OCI-LY1 (cell line): ENCODE measurements at regions not wholly inside any gene's neighbourhood (a gene's known extent, or its start where the extent isn't known, plus 50 kb on each side); places are given as distances from the start of the nearest gene placed in this dataset.

Experiments used
- CTCF ChIP-seq: fragments of 200-600 bp; sonication (generic), shearing (Covaris generic); IDR thresholded peaks from 2 replicates; pipeline ENCODE4 v1.5.1; 2017; ENCODE audit warnings: mild to moderate bottlenecking, antibody characterized with exemption, low read length, moderate library complexity, mixed read lengths
- EZH2 ChIP-seq: fragments of 200-600 bp; sonication (generic), shearing (Covaris generic); IDR thresholded peaks from 2 replicates; pipeline ENCODE4 v1.8.0; 2017; ENCODE audit warnings: borderline replicate concordance, mixed run types, mild to moderate bottlenecking, antibody characterized with exemption, low read length, moderate library complexity, mixed read lengths

DNA sequence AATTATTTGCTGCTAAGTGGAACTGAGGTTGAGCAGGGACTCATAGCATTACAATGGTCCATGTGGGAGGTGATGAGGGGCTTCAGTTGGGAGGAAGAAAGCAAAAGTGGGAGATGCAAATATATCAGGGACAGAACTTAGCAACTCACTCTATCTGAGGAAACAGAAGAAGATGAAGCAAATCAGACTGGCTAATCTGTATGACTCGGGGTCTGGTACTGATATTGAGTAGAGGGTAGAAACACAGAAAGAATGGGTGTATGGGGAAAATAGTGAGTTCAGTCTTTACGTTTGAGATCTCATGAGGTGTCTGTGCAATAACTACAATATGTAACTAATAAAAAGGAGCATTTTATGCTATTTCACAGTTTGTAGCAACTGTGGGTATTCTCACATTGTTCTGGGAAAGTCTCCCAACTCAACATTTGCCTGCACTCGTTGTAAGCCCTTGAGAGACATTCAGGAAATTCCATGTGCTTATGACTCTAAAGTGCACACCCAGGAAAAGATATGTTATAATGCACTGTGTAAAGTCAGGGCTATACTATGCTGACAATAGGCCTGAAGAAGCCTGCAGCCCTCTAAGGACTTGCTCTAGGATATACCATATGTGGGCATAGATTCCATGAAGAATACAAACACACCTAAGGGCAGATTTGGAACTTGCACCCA lies 183.5 kb downstream of the SPRY2 start:
- no peak for TF ChIP-seq CTCF
- no peak for TF ChIP-seq EZH2
